ENCODE measurements at regions not wholly inside any gene's neighbourhood (a gene's known extent, or its start where the extent isn't known, plus 50 kb on each side); places are given as distances from the start of the nearest gene placed in this dataset.

- TF ChIP-seq CTCF (IDR thresholded peaks at IDR 0.05) (no peak), POLR2A (IDR thresholded peaks at IDR 0.05) (no peak), POLR2AphosphoS5 (IDR thresholded peaks at IDR 0.05) (no peak)
These were observed 567.5 kb upstream of the RIOK2 start for GRCh38 chr5:97750576-97750975.
